ENCODE measurements at regions not wholly inside any gene's neighbourhood (a gene's known extent, or its start where the extent isn't known, plus 50 kb on each side); places are given as distances from the start of the nearest gene placed in this dataset.

- no peak for DNase-seq (ENCODE audit: extremely low read depth, low read depth)
Observed at GRCh38 chr6:121967631-121968030, 431.8 kb upstream of the HSF2 start.

GRCh38 chr6:121971931-121972335 lies 427.5 kb upstream of the HSF2 start:
- no peak for DNase-seq (ENCODE audit: extremely low read depth, low read depth)

- DNase-seq (ENCODE audit: extremely low read depth, low read depth), result no peak
Observed at GRCh38 chr6:121984956-121985355, 414.5 kb upstream of the HSF2 start.

- no peak for DNase-seq (ENCODE audit: extremely low read depth, low read depth)
Observed at GRCh38 chr6:121993362-121993761, 406.1 kb upstream of the HSF2 start.

- DNase-seq (ENCODE audit: extremely low read depth, low read depth), result no peak
Observed at GRCh38 chr6:121994919-121995318, 404.5 kb upstream of the HSF2 start.

GRCh38 chr6:121998631-121999030 lies 400.8 kb upstream of the HSF2 start:
- DNase-seq (ENCODE audit: extremely low read depth, low read depth), result no peak

- DNase-seq (ENCODE audit: extremely low read depth, low read depth), result no peak
Observed at GRCh38 chr6:121999456-122000065, 399.9 kb upstream of the HSF2 start.

- no peak for DNase-seq (ENCODE audit: extremely low read depth, low read depth)
Observed at GRCh38 chr6:122005661-122006060, 393.8 kb upstream of the HSF2 start.

GRCh38 chr6:122007339-122007738 lies 392.1 kb upstream of the HSF2 start:
- no peak for DNase-seq (ENCODE audit: extremely low read depth, low read depth)

GRCh38 chr6:122008101-122008999 lies 391.1 kb upstream of the HSF2 start:
- no peak for DNase-seq (ENCODE audit: extremely low read depth, low read depth)

GRCh38 chr6:122009000-122009350 lies 390.5 kb upstream of the HSF2 start:
- DNase-seq (ENCODE audit: extremely low read depth, low read depth), result no peak

GRCh38 chr6:122012578-122012977 lies 386.9 kb upstream of the HSF2 start:
- no peak for DNase-seq (ENCODE audit: extremely low read depth, low read depth)

GRCh38 chr6:122014961-122015360 lies 384.5 kb upstream of the HSF2 start:
- no peak for DNase-seq (ENCODE audit: extremely low read depth, low read depth)

GRCh38 chr6:122020588-122021264 lies 378.7 kb upstream of the HSF2 start:
- no peak for DNase-seq (ENCODE audit: extremely low read depth, low read depth)

- DNase-seq (ENCODE audit: extremely low read depth, low read depth), result no peak
Observed at GRCh38 chr6:122025104-122025503, 374.3 kb upstream of the HSF2 start.

GRCh38 chr6:122026582-122027369 lies 372.7 kb upstream of the HSF2 start:
- DNase-seq (ENCODE audit: extremely low read depth, low read depth), result no peak

- DNase-seq (ENCODE audit: extremely low read depth, low read depth), result no peak
Observed at GRCh38 chr6:122028933-122029522, 370.4 kb upstream of the HSF2 start.

GRCh38 chr6:122033564-122034181 lies 365.8 kb upstream of the HSF2 start:
- DNase-seq (ENCODE audit: extremely low read depth, low read depth), result peak; percentile 40

GRCh38 chr6:122035173-122035572 lies 364.3 kb upstream of the HSF2 start:
- DNase-seq (ENCODE audit: extremely low read depth, low read depth), result no peak

GRCh38 chr6:122040261-122040660 lies 359.2 kb upstream of the HSF2 start:
- no peak for DNase-seq (ENCODE audit: extremely low read depth, low read depth)

All from NCI-H460 (cell line).